Fibroblast of mammary gland (primary cell): ENCODE measurements at regions not wholly inside any gene's neighbourhood (a gene's known extent, or its start where the extent isn't known, plus 50 kb on each side); places are given as distances from the start of the nearest gene placed in this dataset.
A peak's percentile ranks its signal among the peaks of the same experiment; 100 is the strongest.

Experiments used
- DNase-seq: peaks from one replicate; pipeline ENCODE4 v3.0.0-alpha.2; 2010; ENCODE audit warnings: low read depth
- H3K4me3 ChIP-seq: 2 replicates; pipeline ENCODE4 v1.5.1; 2011; ENCODE audit warnings: low read depth, mild to moderate bottlenecking, low read length, moderate library complexity; ENCODE audit not compliant: control insufficient read depth
- CTCF ChIP-seq: conservative IDR thresholded peaks from 2 replicates; pipeline ENCODE4 v1.5.1; 2011; ENCODE audit warnings: low read depth, low read length, inconsistent platforms; ENCODE audit not compliant: control insufficient read depth, insufficient read depth

GRCh38 chr6:47093169-47093568 lies 51.0 kb upstream of the ADGRF1 start:
- no peak overlapping the region for H3K4me3 ChIP-seq
- no peak for TF ChIP-seq CTCF
- DNase-seq, result no peak

GRCh38 chr6:47091886-47092668 lies 49.9 kb upstream of the ADGRF1 start:
- no peak for TF ChIP-seq CTCF

More at GRCh38 chr6:47091886-47092668, 49.9 kb upstream of the ADGRF1 start:
- peak; percentile 66 for DNase-seq
- no peak overlapping the region for H3K4me3 ChIP-seq
